Calu3 (cell line): ENCODE measurements at regions not wholly inside any gene's neighbourhood (a gene's known extent, or its start where the extent isn't known, plus 50 kb on each side); places are given as distances from the start of the nearest gene placed in this dataset.

Source experiments
- BruUV-seq: library from RNA; stranded (reverse); fragments of 400-500 nt; replicated peaks from 2 replicates; lab custom pipeline; 2021; lab: Mats Ljungman, UMichigan
- CTCF ChIA-PET: fragments of 300-600 bp; sonication (Branson Sonifier 250); formaldehyde crosslinking; loops from one replicate; lab custom pipeline; 2022; ENCODE audit warnings: antibody characterized with exemption; lab: Charles Lee
- DNase-seq: peaks from one replicate; pipeline ENCODE4 v3.0.0; 2022
- H3K27ac Mint-ChIP-seq: one replicate; pipeline ENCODE4 v1.8.0; 2022; ENCODE audit warnings: mixed read lengths; ENCODE audit not compliant: unreplicated experiment
- H3K27me3 Mint-ChIP-seq: one replicate; pipeline ENCODE4 v1.8.0; 2022; ENCODE audit warnings: mixed read lengths; ENCODE audit not compliant: unreplicated experiment
- H3K36me3 Mint-ChIP-seq: one replicate; pipeline ENCODE4 v1.8.0; 2022; ENCODE audit warnings: mild to moderate bottlenecking, moderate library complexity, mixed read lengths; ENCODE audit not compliant: insufficient read depth, unreplicated experiment
- H3K4me1 Mint-ChIP-seq: one replicate; pipeline ENCODE4 v1.8.0; 2022; ENCODE audit warnings: mild to moderate bottlenecking, low read depth, mixed read lengths; ENCODE audit not compliant: unreplicated experiment
- H3K4me3 Mint-ChIP-seq: one replicate; pipeline ENCODE4 v1.8.0; 2022; ENCODE audit warnings: mild to moderate bottlenecking, low read depth, moderate library complexity, mixed read lengths; ENCODE audit not compliant: unreplicated experiment
- H3K9me3 Mint-ChIP-seq: one replicate; pipeline ENCODE4 v1.8.0; 2022; ENCODE audit warnings: low read depth, mixed read lengths; ENCODE audit not compliant: unreplicated experiment
- CTCF ChIP-seq: fragments of 200-600 bp; IDR thresholded peaks from one replicate; pipeline ENCODE4 v1.8.0; 2022; ENCODE audit warnings: antibody characterized with exemption; ENCODE audit not compliant: unreplicated experiment
- intact Hi-C: fragments of 100-400 bp; cut with micrococcal nuclease; formaldehyde crosslinking; loops from one replicate; pipeline ENCODE4 v1.10.0; 2022; ENCODE audit not compliant: unreplicated experiment

GRCh38 chr6:88529726-88530125 is 363.6 kb upstream of the CNR1 start:
- H3K27me3 Mint-ChIP-seq = peaks cover 68% of the 10 kb centered on the region
- BruUV-seq = no TSS peak
- H3K36me3 Mint-ChIP-seq = no peaks in the 10 kb centered on the region
- CTCF ChIA-PET = interaction anchor here (0.7 kb wide), 1 partner anchor 1357 kb away, joined by 4 read pairs; no protein-coding TSS in a partner anchor
- no peak for TF ChIP-seq CTCF
- H3K4me3 Mint-ChIP-seq = no peak overlapping the region
- intact Hi-C loops = no loop called here
- no peaks in the 10 kb centered on the region for H3K4me1 Mint-ChIP-seq
- H3K9me3 Mint-ChIP-seq = no peaks in the 10 kb centered on the region
- DNase-seq = no peak
- H3K27ac Mint-ChIP-seq = no peak overlapping the region

GRCh38 chr6:88520445-88520844 is 354.3 kb upstream of the CNR1 start:
- H3K4me1 Mint-ChIP-seq = no peaks in the 10 kb centered on the region
- no peak for DNase-seq
- TF ChIP-seq CTCF = no peak
- intact Hi-C loops = no loop called here
- H3K36me3 Mint-ChIP-seq = no peaks in the 10 kb centered on the region
- BruUV-seq = no TSS peak
- CTCF ChIA-PET = no interaction called here
- no peak overlapping the region for H3K27ac Mint-ChIP-seq
- no peak overlapping the region for H3K4me3 Mint-ChIP-seq
- H3K9me3 Mint-ChIP-seq = no peaks in the 10 kb centered on the region
- H3K27me3 Mint-ChIP-seq = peaks cover 12% of the 10 kb centered on the region

- Mint-ChIP-seq H3K27ac (no peak overlapping the region), H3K4me1 (no peaks in the 10 kb centered on the region), H3K27me3 (peaks cover 7% of the 10 kb centered on the region), H3K36me3 (no peaks in the 10 kb centered on the region), H3K9me3 (no peaks in the 10 kb centered on the region), H3K4me3 (no peak overlapping the region)
- CTCF ChIA-PET = no interaction called here
- intact Hi-C loops = no loop called here
- BruUV-seq = no TSS peak
- no peak for DNase-seq
- TF ChIP-seq CTCF = no peak
Measured at GRCh38 chr6:88520017-88520338, 353.8 kb upstream of the CNR1 start.

- Mint-ChIP-seq H3K36me3 (no peaks in the 10 kb centered on the region), H3K27ac (no peak overlapping the region), H3K27me3 (peaks cover 2% of the 10 kb centered on the region), H3K4me3 (no peak overlapping the region), H3K4me1 (no peaks in the 10 kb centered on the region), H3K9me3 (no peaks in the 10 kb centered on the region)
- intact Hi-C loops = no loop called here
- TF ChIP-seq CTCF = no peak
- no peak for DNase-seq
- no TSS peak for BruUV-seq
- CTCF ChIA-PET = no interaction called here
Measured at GRCh38 chr6:88519301-88520016, 353.3 kb upstream of the CNR1 start.
